Neural crest cell (in vitro differentiated cells): ENCODE measurements at regions not wholly inside any gene's neighbourhood (a gene's known extent, or its start where the extent isn't known, plus 50 kb on each side); places are given as distances from the start of the nearest gene placed in this dataset.
"Not testable (repeated sequence)": the region's sequence is repeated elsewhere in the genome, so short reads cannot be mapped to it uniquely, and the experiment has no call there.

Experiments
- DNase-seq: peaks from one replicate; pipeline ENCODE4 v3.0.0; 2021; ENCODE audit warnings: low read depth, mixed read lengths, low spot score
- H3K27ac Mint-ChIP-seq: one replicate; pipeline ENCODE4 v1.8.0; 2021; ENCODE audit warnings: mild to moderate bottlenecking, mixed read lengths; ENCODE audit not compliant: unreplicated experiment
- H3K27me3 Mint-ChIP-seq: 2 replicates; pipeline ENCODE4 v1.8.0; 2021; ENCODE audit warnings: low read depth, mild to moderate bottlenecking, mixed read lengths
- H3K36me3 Mint-ChIP-seq: 2 replicates; pipeline ENCODE4 v1.8.0; 2021; ENCODE audit warnings: low read depth, mild to moderate bottlenecking, mixed read lengths
- H3K4me1 Mint-ChIP-seq: 2 replicates; pipeline ENCODE4 v1.8.0; 2021; ENCODE audit warnings: mixed read lengths
- H3K4me3 Mint-ChIP-seq: one replicate; pipeline ENCODE4 v1.8.0; 2021; ENCODE audit warnings: mild to moderate bottlenecking, mixed read lengths
- H3K9me3 Mint-ChIP-seq: 2 replicates; pipeline ENCODE4 v1.8.0; 2021; ENCODE audit warnings: mixed read lengths
- CTCF ChIP-seq: fragments of 200-600 bp; sonication (generic); conservative IDR thresholded peaks from 2 replicates; pipeline ENCODE4 v1.5.0; 2021; ENCODE audit warnings: antibody characterized with exemption, mild to moderate bottlenecking

GRCh38 chr6:75031102-75031501, 174.8 kb downstream of the COL12A1 start:
- H3K9me3 Mint-ChIP-seq, H3K27ac Mint-ChIP-seq, H3K36me3 Mint-ChIP-seq, H3K27me3 Mint-ChIP-seq, DNase-seq, H3K4me3 Mint-ChIP-seq, H3K4me1 Mint-ChIP-seq: not testable (repeated sequence)

GRCh38 chr6:75029333-75029732, 176.5 kb downstream of the COL12A1 start:
- H3K4me1 Mint-ChIP-seq, result no peaks in the 10 kb centered on the region
- no peaks in the 10 kb centered on the region for H3K27me3 Mint-ChIP-seq
- no peak overlapping the region for H3K4me3 Mint-ChIP-seq
- TF ChIP-seq CTCF, result no peak
- H3K9me3 Mint-ChIP-seq, result peaks cover 2% of the 10 kb centered on the region
- DNase-seq, result no peak
- H3K36me3 Mint-ChIP-seq, result no peaks in the 10 kb centered on the region
- H3K27ac Mint-ChIP-seq, result no peak overlapping the region

- DNase-seq, result no peak
- Mint-ChIP-seq H3K4me1 (no peaks in the 10 kb centered on the region), H3K27me3 (no peaks in the 10 kb centered on the region), H3K27ac (no peak overlapping the region), H3K9me3 (no peaks in the 10 kb centered on the region), H3K36me3 (no peaks in the 10 kb centered on the region), H3K4me3 (no peak overlapping the region)
- TF ChIP-seq CTCF, result no peak
These were observed 180.5 kb downstream of the COL12A1 start for GRCh38 chr6:75025371-75025770.

DNA sequence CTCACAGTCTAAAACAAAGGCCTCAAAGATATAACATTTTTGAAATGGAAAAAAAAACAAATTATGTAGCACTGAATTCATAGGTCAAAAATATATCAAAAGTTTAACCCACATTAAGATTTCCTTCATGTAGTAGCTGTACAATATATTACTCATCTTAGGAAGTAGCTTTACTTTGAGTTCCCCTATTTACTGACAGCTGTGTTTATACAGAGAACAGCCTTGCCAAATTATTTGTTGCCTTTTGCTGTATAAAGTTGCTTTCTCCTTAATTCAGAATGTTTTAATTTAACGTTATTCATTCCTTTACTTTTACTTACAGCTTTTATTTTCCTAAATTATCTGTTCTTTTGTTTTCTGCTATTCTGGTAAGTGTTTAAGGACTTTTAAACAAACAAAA, 181.0 kb downstream of the COL12A1 start:
- TF ChIP-seq CTCF, result no peak
- no peak for DNase-seq
- Mint-ChIP-seq H3K36me3 (no peaks in the 10 kb centered on the region), H3K4me1 (no peaks in the 10 kb centered on the region), H3K27ac (no peak overlapping the region), H3K27me3 (no peaks in the 10 kb centered on the region), H3K9me3 (no peaks in the 10 kb centered on the region), H3K4me3 (no peak overlapping the region)

GRCh38 chr6:75023634-75024033, 182.2 kb downstream of the COL12A1 start:
- peaks cover 3% of the 10 kb centered on the region for H3K9me3 Mint-ChIP-seq
- H3K4me3 Mint-ChIP-seq, result no peak overlapping the region
- H3K4me1 Mint-ChIP-seq, result no peaks in the 10 kb centered on the region
- no peaks in the 10 kb centered on the region for H3K27me3 Mint-ChIP-seq
- no peak for TF ChIP-seq CTCF
- no peak overlapping the region for H3K27ac Mint-ChIP-seq
- no peak for DNase-seq
- H3K36me3 Mint-ChIP-seq, result no peaks in the 10 kb centered on the region

- Mint-ChIP-seq H3K4me3 (no peak overlapping the region), H3K4me1 (no peaks in the 10 kb centered on the region), H3K9me3 (peaks cover 3% of the 10 kb centered on the region), H3K27me3 (no peaks in the 10 kb centered on the region), H3K36me3 (no peaks in the 10 kb centered on the region), H3K27ac (no peak overlapping the region)
- no peak for DNase-seq
- no peak for TF ChIP-seq CTCF
These were observed 184.9 kb downstream of the COL12A1 start for GRCh38 chr6:75020971-75021370.
